GM18499 (cell line): ENCODE measurements at regions not wholly inside any gene's neighbourhood (a gene's known extent, or its start where the extent isn't known, plus 50 kb on each side); places are given as distances from the start of the nearest gene placed in this dataset.
"Not testable (repeated sequence)": the region's sequence is repeated elsewhere in the genome, so short reads cannot be mapped to it uniquely, and the experiment has no call there.

Source experiments
- ATAC-seq: cut with Tn5 transposase; IDR thresholded peaks from one replicate; pipeline ENCODE4 v1.9.1; 2021; ENCODE audit warnings: moderate number of reproducible peaks; ENCODE audit not compliant: insufficient read depth, unreplicated experiment

DNA sequence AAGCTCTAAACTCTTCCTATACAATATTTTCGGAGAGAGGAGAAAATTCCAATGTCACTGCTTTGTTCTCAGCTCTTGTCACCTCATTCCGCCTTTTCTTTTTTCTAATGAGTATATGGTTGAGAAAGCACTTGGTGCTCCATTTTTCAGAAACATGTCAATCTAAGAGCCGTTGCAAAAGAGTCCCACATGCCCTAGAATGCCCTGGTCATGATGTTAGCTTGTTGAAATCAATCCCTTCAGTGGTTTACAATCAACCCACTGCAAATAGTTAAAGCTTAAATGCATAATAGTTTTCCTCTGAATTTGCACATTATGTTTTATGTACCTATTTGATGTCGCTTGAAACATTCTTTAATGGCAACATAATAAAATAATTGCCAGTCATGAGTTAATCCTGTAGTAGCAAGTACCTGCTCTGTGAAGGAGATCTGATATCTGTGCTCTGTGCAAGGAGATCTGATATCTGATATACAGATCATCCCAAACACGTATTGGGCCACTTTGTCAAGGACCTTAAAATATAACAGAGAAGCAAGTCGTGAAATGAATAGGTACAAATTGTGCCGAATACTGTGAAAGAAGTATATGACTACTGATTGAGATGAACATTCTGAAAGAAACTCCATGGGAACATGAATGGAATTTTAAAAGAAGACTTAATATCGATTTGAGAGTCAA is 1633.5 kb downstream of the SUCLG1 start:
- no peak for ATAC-seq

DNA sequence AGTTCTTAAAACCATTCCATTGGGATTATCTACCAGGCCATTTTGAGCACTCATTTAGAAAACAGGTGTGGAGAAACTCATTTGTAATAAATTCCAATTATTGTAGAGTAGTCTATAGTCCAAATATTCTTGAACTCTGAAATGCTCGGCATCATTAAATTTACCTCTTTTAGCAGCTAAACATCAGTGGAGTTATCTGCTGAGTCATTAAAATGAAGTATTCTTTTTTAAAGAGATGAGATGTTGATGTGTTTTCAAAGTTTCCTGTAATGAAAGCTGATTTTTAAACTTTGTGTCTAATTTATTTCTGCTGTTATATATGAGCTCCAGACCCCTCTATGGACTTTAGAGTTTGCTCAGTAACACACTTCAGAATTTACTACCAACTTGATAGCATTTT is 1635.2 kb downstream of the SUCLG1 start:
- ATAC-seq: no peak

DNA sequence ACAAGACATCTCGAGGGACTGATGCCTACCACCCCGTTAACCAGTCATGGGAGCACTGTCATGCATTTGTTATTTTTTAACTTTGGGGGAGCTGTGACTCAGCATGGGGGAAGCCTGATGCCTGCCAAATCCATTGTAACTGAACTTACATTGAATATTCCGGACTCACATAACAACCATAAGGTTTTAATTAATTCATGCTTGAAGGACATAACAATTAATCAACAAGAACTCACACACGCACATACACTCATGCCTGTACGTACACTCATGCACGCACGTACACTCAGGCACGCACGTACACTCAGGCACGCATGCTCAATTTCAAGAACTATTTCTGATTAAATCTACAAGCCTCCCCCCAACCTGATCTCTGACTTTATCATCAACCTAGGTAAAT is 1639.1 kb downstream of the SUCLG1 start:
- no peak for ATAC-seq

DNA sequence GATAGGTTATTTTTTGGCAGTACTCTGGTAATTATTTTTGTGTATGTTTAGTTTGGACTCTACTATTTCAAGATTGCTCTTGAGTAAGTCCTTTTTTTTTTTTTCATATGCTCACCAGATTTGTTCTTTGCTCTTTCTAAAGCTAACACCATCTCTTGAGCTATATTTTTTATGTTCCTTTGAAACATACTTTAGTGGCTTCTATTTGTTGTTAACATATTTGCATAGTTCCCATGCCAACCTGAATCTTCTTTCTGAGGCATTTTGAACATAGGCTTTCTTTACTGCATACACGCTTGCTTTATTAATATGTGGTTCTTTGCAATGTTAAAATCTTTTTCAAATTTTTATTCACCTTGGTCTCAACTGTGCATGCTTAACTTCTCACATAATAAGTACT is 1644.9 kb downstream of the SUCLG1 start:
- ATAC-seq: no peak

DNA sequence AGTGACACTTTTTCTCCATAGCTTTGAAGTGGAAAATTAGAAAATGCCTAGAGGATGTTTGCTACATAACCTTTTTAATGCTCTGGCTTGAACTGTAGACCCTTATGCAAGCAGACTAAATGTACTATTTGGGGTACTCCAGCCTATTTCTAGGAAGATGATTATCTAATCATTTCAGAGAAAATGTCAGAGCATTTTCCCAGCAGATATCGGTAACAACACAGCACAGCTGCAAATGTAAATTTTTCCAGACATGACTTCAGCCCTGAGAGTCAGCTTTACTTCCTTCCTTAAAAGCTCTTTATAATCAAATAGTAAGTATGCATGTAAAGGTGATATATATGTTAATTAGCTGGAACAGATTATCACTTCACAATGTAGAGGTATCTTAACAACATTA is 1647.1 kb downstream of the SUCLG1 start:
- ATAC-seq: no peak

DNA sequence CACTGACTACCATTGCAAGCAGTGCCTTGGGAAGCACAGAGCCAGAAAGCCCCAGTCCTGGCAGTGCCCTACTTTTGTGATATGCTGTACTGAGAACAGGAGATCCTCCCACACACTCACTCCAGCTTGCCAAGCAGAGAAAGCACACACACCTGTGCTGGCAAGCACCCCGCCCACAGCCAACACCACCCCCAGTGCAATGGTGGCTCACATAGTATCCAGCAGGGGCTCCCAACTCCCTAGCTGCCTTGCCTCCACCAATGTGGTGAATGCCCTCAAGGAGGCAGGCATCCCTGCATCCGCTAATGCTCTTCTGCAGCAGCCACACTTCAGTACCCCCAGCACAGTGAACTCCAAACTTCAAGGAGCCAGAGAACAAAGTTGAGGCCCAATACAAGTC is 1655.8 kb downstream of the SUCLG1 start:
- no peak for ATAC-seq

DNA sequence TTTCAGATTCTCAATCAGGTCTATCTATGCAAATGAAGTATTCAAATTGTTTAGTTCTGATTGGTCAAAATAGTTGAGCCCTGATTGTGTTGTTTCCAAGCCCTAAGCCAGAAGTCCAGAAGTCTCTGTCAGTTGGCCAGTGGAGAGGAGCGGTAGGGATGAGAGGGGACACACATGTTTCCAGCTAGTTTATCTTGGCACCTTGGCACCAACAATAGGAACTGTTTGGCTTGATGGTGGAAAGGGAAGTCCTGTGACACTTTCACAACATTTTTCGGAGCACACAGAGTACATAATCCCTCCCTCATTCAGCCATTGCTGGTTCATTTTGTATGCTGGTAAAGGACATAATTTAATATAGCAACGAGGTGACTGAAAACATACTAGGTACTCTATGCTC is 1661.6 kb downstream of the SUCLG1 start:
- no peak for ATAC-seq

DNA sequence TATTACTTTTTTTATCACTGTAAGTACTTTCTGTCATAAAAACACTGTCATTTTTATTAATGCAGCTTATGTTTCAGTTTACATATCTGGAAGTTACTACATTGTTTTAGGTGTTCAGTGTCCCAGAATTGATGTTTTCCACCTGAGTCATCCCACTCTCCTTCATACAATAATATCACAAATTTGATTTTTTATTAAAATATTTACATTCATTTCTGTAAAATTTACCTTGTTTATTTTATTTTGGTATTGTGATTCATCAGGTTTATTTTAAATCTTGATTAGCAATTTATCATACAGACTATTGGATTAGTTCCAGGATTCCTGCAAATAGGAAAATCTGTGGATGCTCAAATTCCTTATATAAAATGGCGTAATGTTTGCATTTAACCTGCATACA is 1662.9 kb downstream of the SUCLG1 start:
- no peak for ATAC-seq

DNA sequence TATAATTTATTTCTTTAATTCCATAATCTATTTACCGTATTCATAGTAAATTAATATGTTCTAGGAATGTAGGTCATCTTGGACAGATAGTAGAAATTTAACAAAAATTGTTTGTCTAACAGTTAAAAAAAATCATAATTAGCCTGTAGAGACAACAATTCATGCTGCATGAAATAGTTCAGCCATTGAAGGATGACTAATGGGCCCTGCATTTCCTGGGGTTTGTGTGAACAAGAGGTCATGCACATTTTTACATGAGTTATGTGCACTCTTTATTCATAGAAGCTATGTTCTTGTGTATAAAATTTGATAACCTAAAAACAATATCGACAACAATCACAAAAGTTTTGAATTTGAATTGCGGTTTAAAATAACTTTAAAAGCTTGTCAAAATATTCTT is 1663.6 kb downstream of the SUCLG1 start:
- no peak for ATAC-seq

DNA sequence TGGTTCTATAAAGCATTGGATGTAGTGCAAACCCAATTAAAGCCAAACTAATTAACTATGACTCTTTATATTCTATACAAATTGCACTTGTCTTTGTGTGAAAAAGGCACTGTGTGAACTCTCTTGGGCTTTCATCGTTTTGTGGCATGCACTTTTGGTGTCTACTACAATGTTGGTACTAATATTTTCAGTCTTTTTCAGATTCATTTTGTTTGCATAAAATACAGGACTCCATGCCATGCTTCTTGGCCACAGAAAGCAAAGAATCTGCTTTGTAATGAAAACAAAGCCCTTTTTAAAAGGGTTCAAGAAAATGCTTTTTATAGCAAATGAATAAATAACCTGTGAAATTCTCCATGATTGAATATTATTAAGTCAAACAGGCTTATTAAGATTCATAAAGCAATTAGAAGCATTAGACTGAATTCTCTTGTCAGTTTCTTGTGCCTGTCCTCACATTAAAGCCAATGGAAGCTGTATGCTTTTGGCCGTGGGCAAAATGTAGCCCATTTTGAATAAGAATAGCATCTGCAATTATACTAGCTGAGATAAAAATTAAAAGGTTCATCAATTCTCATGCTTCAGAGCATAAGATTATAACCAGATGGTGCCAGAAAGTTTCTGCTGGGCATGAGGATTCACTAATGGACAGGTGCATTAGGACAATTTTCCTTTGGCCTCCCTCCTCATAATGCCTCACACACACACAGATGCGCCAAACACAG is 1665.2 kb downstream of the SUCLG1 start:
- ATAC-seq: no peak

DNA sequence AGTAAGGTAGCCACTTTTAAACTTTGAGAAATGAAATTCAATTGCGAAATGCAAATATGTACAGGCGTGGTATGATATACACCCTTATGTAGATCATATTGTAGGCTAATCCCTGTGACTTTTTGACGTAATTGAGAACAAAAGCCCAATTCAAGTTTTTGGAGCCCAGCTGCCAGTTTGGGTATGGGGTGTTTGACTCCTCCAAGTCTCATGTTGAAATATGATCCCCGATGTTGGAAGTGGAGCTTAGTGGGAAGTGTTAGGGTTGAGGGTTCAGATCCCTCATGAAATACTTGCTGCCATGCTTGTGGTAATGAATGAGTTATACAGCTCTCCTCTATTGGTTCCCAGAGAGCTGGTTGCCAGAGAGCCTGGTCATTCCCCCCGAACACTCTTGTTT is 1666.8 kb downstream of the SUCLG1 start:
- ATAC-seq: no peak

DNA sequence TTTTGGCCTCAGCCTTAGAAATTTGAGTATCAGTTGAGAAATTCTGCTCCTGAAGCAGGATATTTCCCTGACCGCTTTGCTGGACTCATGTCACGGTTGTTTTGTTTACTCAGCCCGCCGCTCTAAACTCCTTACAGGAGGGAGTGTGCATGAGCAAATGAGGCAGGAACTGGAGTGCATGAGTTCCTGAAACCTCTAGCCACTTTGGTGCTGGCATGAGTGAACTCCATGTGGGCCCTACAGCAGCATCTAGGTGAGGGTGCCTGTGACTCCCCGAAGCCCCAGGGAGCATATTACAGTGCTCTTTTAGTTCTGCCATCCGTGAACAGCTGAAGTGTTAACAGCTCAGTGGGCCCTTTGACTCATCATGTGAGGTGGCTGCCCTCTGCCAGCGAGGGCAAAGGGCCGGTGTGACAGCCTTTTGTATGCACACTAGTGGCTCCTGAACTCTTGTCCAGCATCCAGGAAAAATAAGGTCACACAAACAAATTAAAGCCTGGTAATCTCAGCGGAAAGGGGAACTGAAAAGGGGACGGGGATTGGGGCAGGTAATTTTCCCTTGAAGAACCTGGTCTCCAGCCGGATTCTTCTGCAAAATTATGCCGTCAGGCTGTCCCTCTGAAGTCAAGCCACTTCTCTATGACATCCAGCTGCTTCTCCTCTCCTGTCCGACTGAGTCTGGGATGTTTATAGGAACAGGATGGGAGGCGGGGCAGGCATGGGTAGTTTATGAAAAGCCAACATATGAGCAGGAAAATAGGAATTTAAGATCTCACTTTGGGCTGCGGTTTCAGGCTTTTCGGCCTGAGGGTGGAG is 1668.7 kb downstream of the SUCLG1 start:
- no peak for ATAC-seq

DNA sequence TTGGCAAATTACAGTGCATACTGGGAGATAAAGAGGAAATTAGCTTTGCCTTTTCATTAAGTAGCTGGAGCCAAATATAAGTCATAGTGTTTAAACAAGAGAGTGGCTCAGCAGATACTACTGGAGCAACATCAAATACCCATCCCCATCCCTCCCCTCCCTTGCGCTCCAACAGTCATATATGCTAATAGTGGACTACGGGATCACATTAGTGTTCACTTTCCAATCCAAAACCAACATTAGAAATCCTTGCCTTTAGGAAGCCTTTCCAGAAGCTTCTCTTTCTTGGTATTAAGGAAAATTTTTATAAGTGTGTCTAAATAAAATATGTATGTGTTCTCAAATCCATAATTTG is 1669.3 kb downstream of the SUCLG1 start:
- ATAC-seq: no peak

DNA sequence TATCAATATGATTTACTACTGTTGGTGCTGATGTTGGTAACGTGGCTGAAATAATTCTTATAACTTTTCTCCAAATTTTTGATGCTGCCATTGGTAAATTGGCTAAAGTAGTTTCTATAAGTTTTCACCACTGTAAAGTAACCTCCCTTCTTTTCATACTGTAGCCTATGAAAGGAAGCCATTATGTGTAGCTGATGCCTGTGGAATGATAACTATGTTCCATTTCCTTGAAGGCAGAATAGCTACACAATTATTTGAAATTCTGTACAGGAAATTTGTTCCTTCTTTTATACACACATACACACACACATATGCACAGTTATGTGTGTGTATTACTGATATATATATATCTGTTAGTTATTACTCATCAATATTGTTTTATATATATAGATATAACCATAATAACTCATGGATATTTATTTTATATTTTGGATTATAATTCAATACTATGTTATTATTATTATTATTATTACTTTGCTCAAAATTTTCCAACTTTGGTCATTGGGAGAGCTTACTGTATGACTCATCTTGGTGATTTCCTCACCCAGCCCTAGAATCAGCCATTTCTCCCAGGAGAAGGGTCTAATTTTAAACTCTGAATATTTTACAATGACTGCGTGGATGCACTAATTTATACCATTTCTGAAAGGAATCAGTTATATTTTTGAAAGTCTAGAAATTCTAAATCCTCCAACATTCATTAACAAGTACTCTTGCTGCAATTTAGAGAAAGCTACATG is 1677.7 kb downstream of the SUCLG1 start:
- ATAC-seq: no peak

DNA sequence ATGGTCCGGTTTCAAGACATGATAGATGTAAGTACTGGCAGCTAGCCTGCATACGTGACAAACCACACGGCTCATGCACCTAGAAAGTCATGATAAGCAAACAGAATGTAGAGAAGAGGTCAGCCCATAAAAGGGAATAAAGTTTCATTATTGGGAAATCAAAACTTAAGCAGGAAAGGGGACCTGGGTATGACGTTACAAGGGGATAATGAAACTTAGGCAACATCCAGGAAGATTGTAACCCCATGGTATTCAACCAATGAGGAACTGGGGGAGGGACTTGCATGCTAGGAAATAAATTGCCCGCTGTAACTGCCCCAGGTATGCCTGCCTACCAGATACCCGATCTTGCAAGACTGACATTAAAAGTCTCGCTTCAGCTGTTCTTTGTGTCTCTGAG is 1679.0 kb downstream of the SUCLG1 start:
- ATAC-seq: no peak

DNA sequence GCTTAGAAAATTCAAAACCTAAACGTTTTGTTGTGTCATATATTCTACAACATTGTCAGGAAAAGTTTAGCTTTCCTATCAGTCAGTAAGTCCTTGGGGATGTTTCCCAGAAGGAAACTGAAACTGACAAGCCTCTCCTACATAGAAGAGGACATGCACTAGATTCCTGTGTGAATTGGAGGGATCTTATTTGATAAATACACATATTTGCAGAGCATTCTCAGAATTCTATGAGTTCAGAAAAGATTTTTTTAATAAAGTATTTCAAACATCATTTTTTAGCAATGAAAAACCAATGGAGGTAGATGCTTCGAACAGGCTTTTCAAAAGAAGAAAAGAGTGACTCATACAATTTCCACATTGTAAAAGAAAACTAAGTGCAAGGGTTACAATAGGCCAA is 1706.7 kb downstream of the SUCLG1 start:
- ATAC-seq: no peak

DNA sequence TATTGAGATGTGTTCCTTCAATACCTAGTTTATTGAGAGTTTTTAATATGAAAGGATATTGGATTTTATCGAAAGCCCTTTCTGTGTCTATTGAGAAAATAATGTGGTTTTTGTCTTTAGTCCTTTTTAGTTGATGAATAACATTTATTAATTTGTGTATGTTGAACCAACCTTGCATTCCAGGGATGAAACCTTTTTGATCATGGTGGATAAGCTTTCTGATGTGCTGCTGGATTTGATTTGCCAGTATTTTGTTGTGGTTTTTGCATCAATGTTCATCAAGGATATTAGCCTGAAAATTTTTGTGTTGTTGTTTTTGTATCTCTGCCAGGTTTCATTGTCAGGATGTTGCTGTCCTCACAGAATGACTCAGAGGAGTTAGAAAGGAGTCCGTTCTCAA is 1710.4 kb downstream of the SUCLG1 start:
- no peak for ATAC-seq

DNA sequence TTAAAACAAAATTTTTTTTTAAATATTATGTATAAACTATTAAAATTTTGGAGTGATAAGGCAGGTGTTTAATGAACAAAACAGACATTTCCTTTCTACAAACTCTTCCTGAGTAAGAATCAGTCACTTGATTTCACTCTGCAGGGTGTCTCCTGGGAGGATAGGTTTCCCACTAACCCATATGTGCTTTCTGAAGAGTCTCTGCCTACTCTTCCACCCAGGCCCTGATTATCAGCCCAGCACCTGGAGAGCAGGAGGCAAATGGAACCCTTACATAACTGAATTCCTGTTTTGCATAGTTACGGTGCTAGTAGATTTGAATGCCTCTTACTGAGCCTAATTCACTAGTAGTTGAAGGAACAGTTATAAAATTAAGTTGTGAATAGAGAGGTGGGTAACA is 1718.6 kb downstream of the SUCLG1 start:
- ATAC-seq: no peak

DNA sequence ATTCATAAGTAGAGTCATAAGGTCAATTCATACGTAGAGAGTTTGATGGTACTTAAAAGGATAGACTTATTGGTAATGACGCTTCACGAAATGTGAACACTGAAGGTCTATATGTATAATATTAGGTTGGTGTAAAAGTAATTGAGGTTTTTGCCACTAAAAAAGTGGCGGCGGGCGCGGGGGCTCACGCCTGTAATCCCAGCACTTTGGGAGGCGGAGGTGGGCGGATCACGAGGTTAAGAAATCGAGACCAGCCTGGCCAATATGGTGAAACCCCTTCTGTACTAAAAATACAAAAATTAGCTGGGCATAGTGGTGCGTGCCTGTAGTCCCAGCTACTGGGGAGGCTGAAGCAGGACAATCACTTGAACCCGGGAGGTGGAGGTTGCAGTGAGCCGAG is 1721.1 kb downstream of the SUCLG1 start:
- not testable (repeated sequence) for ATAC-seq

DNA sequence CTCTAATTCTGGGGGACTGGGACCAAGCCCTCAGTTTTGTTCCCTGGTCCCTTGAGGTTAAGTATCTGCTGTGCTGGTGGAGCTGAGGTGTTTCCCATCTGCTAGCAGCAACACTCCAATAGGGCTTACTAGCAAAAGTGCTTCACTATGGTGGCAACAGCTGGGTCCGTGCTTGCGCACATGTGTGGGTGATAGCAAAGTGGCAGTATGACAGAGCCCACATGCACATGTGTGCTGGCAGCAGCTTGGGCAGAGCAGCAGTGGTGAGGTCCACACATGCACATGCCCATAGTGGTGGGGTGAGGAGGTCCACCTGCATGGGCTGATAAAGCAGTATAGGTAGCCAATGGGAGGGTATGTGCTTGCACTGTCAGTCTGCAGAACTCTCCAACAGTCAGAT is 1723.7 kb downstream of the SUCLG1 start:
- no peak for ATAC-seq

DNA sequence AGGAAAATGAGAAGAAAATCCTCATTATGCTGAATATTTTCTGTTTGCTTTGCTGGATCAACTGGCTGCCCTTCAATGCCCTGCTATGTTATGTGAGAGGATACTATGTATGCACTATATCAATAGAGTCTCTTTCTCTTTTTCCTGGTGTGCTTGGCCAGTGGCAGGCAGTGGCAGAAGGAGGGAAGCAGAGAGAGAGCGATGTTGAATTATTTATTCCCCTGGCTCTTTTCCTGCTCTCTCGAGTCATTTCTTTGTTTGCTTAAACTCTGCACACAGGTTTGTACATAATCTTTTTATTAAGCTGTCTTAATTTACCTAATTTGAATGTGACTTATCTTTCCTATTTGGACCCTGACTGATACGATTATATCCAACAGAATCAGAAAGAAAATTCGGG is 1727.3 kb downstream of the SUCLG1 start:
- ATAC-seq: no peak
